MCF 10A (cell line): ENCODE measurements at regions not wholly inside any gene's neighbourhood (a gene's known extent, or its start where the extent isn't known, plus 50 kb on each side); places are given as distances from the start of the nearest gene placed in this dataset.
A peak's percentile ranks its signal among the peaks of the same experiment; 100 is the strongest.

Source experiments
- BruUV-seq: library from RNA; stranded (reverse); fragments of 400-500 nt; replicated peaks from 2 replicates; lab custom pipeline; 2021; lab: Mats Ljungman, UMichigan
- CTCF ChIA-PET: fragments of 300-600 bp; sonication (Branson Sonifier 250); formaldehyde crosslinking; extraction: SDS; loops from one replicate; lab custom pipeline; 2021; ENCODE audit warnings: antibody characterized with exemption, inconsistent platforms; lab: Yijun Ruan, JAX
- POLR2A ChIA-PET: fragments of 300-600, 350-650 bp; sonication (Branson Sonifier 250); formaldehyde crosslinking; extraction: SDS; loops from one replicate; lab custom pipeline; 2020; ENCODE audit warnings: antibody characterized with exemption, inconsistent platforms; lab: Yijun Ruan, JAX
- DNase-seq: peaks from one replicate; pipeline ENCODE4 v3.0.0-alpha.2; 2018; ENCODE audit not compliant: unreplicated experiment
- H3K27ac Mint-ChIP-seq: one replicate; pipeline ENCODE4 v1.8.0; 2022; ENCODE audit warnings: mild to moderate bottlenecking, low read depth, mixed read lengths; ENCODE audit not compliant: unreplicated experiment
- H3K27me3 Mint-ChIP-seq: one replicate; pipeline ENCODE4 v1.8.0; 2022; ENCODE audit warnings: mixed read lengths; ENCODE audit not compliant: insufficient read depth, unreplicated experiment
- H3K36me3 Mint-ChIP-seq: one replicate; pipeline ENCODE4 v1.8.0; 2022; ENCODE audit warnings: mild to moderate bottlenecking, moderate library complexity, mixed read lengths; ENCODE audit not compliant: insufficient read depth, unreplicated experiment
- H3K4me1 Mint-ChIP-seq: one replicate; pipeline ENCODE4 v1.8.0; 2022; ENCODE audit warnings: mixed read lengths; ENCODE audit not compliant: insufficient read depth, unreplicated experiment
- H3K4me3 Mint-ChIP-seq: one replicate; pipeline ENCODE4 v1.8.0; 2022; ENCODE audit warnings: mild to moderate bottlenecking, moderate library complexity, mixed read lengths; ENCODE audit not compliant: unreplicated experiment
- H3K9me3 Mint-ChIP-seq: one replicate; pipeline ENCODE4 v1.8.0; 2022; ENCODE audit warnings: mixed read lengths; ENCODE audit not compliant: unreplicated experiment
- intact Hi-C: fragments of 100-400 bp; cut with micrococcal nuclease; formaldehyde crosslinking; loops from 2 replicates; pipeline ENCODE4 v1.14.1; 2022
- TF ChIP-seq, protein P1 (sequence below): fragments of 200-600 bp; IDR thresholded peaks from one replicate; pipeline ENCODE4 v1.8.0; 2022; ENCODE audit warnings: antibody characterized with exemption, mild to moderate bottlenecking; ENCODE audit not compliant: unreplicated experiment

DNA sequence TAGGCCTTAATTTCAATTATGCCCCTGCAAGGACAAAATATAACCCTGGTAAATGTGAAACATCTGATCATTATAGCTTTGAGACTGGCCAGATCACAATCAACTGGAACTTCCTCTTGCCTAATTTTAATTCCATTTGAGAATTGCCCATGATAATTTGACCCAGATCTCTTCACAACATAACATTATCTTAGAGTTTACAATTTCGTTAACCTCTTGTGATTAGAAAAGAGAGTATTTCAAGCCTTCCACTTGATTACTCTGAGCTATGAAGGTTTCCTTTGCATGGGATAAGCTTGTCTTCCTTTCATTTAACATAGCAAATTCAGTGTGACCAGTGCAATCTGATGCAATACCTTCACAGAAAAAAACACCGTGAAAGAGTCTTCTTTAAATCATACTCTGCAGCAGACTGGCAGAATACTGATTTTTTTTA, 143.6 kb downstream of the DUSP6 start:
- H3K36me3 Mint-ChIP-seq: no peaks in the 10 kb centered on the region
- peaks cover 36% of the 10 kb centered on the region for H3K4me1 Mint-ChIP-seq
- H3K27me3 Mint-ChIP-seq: no peaks in the 10 kb centered on the region
- ChIA-PET CTCF (interaction anchor here (0.5 to 0.6 kb wide), 2 partner anchors 75 to 229 kb away, joined by 3 read pairs; no protein-coding TSS in a partner anchor), POLR2A (interaction anchor here (0.7 to 2.3 kb wide), 4 partner anchors 17 to 144 kb away, joined by 3 to 9 read pairs (median 4); partner anchors contain the start of gene DUSP6)
- no peak overlapping the region for H3K4me3 Mint-ChIP-seq
- intact Hi-C loops: no loop called here
- TF ChIP-seq, protein P1, sequence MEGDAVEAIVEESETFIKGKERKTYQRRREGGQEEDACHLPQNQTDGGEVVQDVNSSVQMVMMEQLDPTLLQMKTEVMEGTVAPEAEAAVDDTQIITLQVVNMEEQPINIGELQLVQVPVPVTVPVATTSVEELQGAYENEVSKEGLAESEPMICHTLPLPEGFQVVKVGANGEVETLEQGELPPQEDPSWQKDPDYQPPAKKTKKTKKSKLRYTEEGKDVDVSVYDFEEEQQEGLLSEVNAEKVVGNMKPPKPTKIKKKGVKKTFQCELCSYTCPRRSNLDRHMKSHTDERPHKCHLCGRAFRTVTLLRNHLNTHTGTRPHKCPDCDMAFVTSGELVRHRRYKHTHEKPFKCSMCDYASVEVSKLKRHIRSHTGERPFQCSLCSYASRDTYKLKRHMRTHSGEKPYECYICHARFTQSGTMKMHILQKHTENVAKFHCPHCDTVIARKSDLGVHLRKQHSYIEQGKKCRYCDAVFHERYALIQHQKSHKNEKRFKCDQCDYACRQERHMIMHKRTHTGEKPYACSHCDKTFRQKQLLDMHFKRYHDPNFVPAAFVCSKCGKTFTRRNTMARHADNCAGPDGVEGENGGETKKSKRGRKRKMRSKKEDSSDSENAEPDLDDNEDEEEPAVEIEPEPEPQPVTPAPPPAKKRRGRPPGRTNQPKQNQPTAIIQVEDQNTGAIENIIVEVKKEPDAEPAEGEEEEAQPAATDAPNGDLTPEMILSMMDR: no peak
- peak; percentile 36 for DNase-seq
- no TSS peak for BruUV-seq
- peak overlapping the region; percentile 66 for H3K27ac Mint-ChIP-seq
- no peaks in the 10 kb centered on the region for H3K9me3 Mint-ChIP-seq

DNA sequence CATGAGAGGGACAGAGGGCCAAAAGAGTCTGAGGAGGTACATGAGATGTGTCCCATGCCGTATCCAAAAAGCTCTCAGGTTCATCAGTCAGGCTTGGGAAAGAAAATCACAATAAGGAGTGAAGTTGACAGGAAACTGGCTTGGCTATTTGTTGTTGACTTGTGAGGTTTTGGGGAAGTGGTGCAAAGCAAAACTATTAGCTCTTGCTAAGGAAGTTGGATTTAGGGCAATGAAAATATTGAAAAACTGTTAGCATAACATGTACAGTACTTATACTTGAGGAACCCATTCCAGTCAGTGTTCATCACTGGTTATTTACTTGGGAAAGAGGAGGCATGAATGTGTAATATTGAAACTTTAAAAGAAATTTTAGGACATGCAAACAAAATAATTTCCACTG, 145.9 kb downstream of the DUSP6 start:
- TF ChIP-seq, protein P1: no peak
- no TSS peak for BruUV-seq
- no peak overlapping the region for H3K27ac Mint-ChIP-seq
- H3K27me3 Mint-ChIP-seq: no peaks in the 10 kb centered on the region
- intact Hi-C loops: no loop called here
- DNase-seq: no peak
- peaks cover 19% of the 10 kb centered on the region for H3K4me1 Mint-ChIP-seq
- POLR2A ChIA-PET: interaction anchor here (0.6 to 1.4 kb wide), 3 partner anchors 8 to 13 kb away, joined by 3 to 4 read pairs (median 3); no protein-coding TSS in a partner anchor
- no peaks in the 10 kb centered on the region for H3K9me3 Mint-ChIP-seq
- H3K4me3 Mint-ChIP-seq: no peak overlapping the region
- H3K36me3 Mint-ChIP-seq: no peaks in the 10 kb centered on the region
- CTCF ChIA-PET: interaction anchor here (0.6 kb wide), 1 partner anchor 1845 kb away, joined by 3 read pairs; no protein-coding TSS in a partner anchor

DNA sequence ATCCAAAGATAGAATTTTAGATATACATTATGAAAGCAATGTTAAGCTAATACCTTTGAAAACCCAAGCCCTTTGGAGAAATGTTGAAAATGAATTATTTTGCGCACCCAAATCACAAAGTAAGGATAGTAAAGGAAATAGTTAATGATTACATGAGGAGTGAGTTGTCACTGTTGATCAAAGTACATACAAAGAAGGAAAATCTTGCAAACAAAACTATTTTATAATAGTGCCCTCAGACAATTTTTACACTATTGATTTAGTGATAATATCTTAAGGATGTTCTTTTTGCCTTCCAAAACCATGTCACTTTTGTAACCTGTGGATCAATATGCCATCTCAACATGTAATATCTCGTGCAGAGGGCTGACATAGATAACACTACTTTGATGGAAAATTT, 146.8 kb downstream of the DUSP6 start:
- no peak overlapping the region for H3K4me3 Mint-ChIP-seq
- ChIA-PET CTCF (no interaction called here), POLR2A (interaction anchor here (1.4 kb wide), 1 partner anchor 13 kb away, joined by 4 read pairs; no protein-coding TSS in a partner anchor)
- BruUV-seq: no TSS peak
- no peaks in the 10 kb centered on the region for H3K27me3 Mint-ChIP-seq
- intact Hi-C loops: no loop called here
- TF ChIP-seq, protein P1: no peak
- peaks cover 14% of the 10 kb centered on the region for H3K4me1 Mint-ChIP-seq
- H3K27ac Mint-ChIP-seq: no peak overlapping the region
- DNase-seq: no peak
- no peaks in the 10 kb centered on the region for H3K9me3 Mint-ChIP-seq
- H3K36me3 Mint-ChIP-seq: no peaks in the 10 kb centered on the region

DNA sequence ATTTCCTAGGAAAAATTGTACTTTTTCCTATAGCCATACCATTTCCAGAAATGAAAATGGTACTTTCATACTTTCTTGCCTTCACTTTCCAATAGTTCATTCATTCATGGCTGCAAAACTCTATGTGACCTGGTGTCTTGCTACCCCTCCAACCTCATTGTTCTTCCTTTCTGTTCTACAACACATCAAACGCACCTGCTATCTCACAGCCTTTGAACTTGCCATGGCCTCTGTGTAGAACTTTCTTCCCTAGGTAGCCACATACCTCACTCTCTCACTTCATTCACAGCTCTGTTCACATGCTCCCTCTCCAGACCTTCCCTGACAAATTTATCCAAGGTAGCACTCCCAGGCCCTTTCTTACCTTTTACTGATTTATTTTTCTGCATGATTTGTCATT, 149.2 kb downstream of the DUSP6 start:
- Mint-ChIP-seq H3K4me3 (no peak overlapping the region), H3K27ac (no peak overlapping the region), H3K4me1 (no peaks in the 10 kb centered on the region), H3K9me3 (no peaks in the 10 kb centered on the region), H3K27me3 (no peaks in the 10 kb centered on the region), H3K36me3 (no peaks in the 10 kb centered on the region)
- TF ChIP-seq, protein P1: no peak
- intact Hi-C loops: no loop called here
- ChIA-PET CTCF (no interaction called here), POLR2A (no interaction called here)
- no TSS peak for BruUV-seq
- DNase-seq: no peak
